Stimulated activated CD8-positive, alpha-beta memory T cell treated with anti-CD3 and anti-CD28 coated beads, Interleukin-15, amount 100 ng/mL, for 1 hour (primary cell): ENCODE measurements at regions not wholly inside any gene's neighbourhood (a gene's known extent, or its start where the extent isn't known, plus 50 kb on each side); places are given as distances from the start of the nearest gene placed in this dataset.

Source experiments
- DNase-seq: peaks from one replicate; pipeline ENCODE4 v3.0.0-alpha.2; 2020; ENCODE audit warnings: low read depth

- DNase-seq = no peak
Observed at GRCh38 chr7:9856668-9857067, 1117.0 kb upstream of the PHF14 start.

GRCh38 chr7:9863545-9863944 is 1110.1 kb upstream of the PHF14 start:
- DNase-seq = no peak

- DNase-seq = no peak
Observed at GRCh38 chr7:9869151-9869550, 1104.5 kb upstream of the PHF14 start.

GRCh38 chr7:9869566-9869965 is 1104.1 kb upstream of the PHF14 start:
- DNase-seq = no peak

- DNase-seq = no peak
Observed at GRCh38 chr7:9870674-9871073, 1103.0 kb upstream of the PHF14 start.

- no peak for DNase-seq
Observed at GRCh38 chr7:9874182-9874581, 1099.5 kb upstream of the PHF14 start.

GRCh38 chr7:9876053-9876452 is 1097.6 kb upstream of the PHF14 start:
- DNase-seq = no peak

- DNase-seq = no peak
Observed at GRCh38 chr7:9889554-9889953, 1084.1 kb upstream of the PHF14 start.

- no peak for DNase-seq
Observed at GRCh38 chr7:9890092-9890491, 1083.6 kb upstream of the PHF14 start.

- no peak for DNase-seq
Observed at GRCh38 chr7:9891056-9891455, 1082.6 kb upstream of the PHF14 start.

GRCh38 chr7:9900339-9900738 is 1073.3 kb upstream of the PHF14 start:
- no peak for DNase-seq

- DNase-seq = no peak
Observed at GRCh38 chr7:9921326-9921725, 1052.3 kb upstream of the PHF14 start.

GRCh38 chr7:9937944-9938631 is 1035.6 kb upstream of the PHF14 start:
- DNase-seq = no peak

- no peak for DNase-seq
Observed at GRCh38 chr7:9939176-9939575, 1034.5 kb upstream of the PHF14 start.

GRCh38 chr7:9945131-9945530 is 1028.5 kb upstream of the PHF14 start:
- no peak for DNase-seq

- no peak for DNase-seq
Observed at GRCh38 chr7:9945857-9946256, 1027.8 kb upstream of the PHF14 start.

- no peak for DNase-seq
Observed at GRCh38 chr7:9955138-9955537, 1018.5 kb upstream of the PHF14 start.

GRCh38 chr7:9958486-9958885 is 1015.2 kb upstream of the PHF14 start:
- no peak for DNase-seq

- DNase-seq = no peak
Observed at GRCh38 chr7:9960460-9960859, 1013.2 kb upstream of the PHF14 start.

- DNase-seq = no peak
Observed at GRCh38 chr7:9961161-9961922, 1012.3 kb upstream of the PHF14 start.

- DNase-seq = no peak
Observed at GRCh38 chr7:9962742-9963141, 1010.9 kb upstream of the PHF14 start.

GRCh38 chr7:9978106-9979064 is 995.3 kb upstream of the PHF14 start:
- no peak for DNase-seq
